Naive thymus-derived CD4-positive, alpha-beta T cell (primary cell): ENCODE measurements at regions not wholly inside any gene's neighbourhood (a gene's known extent, or its start where the extent isn't known, plus 50 kb on each side); places are given as distances from the start of the nearest gene placed in this dataset.

ENCODE experiments used
- ATAC-seq: fragments of 150-1000 bp; cut with Tn5 transposase; 2 replicates; pipeline ENCODE4 v1.10.0; 2021; ENCODE audit warnings: mild to moderate bottlenecking, moderate library complexity
- CTCF ChIA-PET: fragments of 350-600 bp; sonication (Branson Sonifier 250); formaldehyde crosslinking; loops from one replicate; lab custom pipeline; 2021; ENCODE audit warnings: antibody characterized with exemption; lab: Charles Lee
- POLR2A ChIA-PET: fragments of 350-600 bp; sonication (Branson Sonifier 250); formaldehyde crosslinking; loops from one replicate; lab custom pipeline; 2021; ENCODE audit warnings: antibody characterized with exemption, inconsistent platforms; lab: Charles Lee
- DNase-seq, 9 donors: peaks; one replicate each; pipeline versions ENCODE4 v3.0.0 to v3.0.0-alpha.2; 2020 to 2022; ENCODE audit warnings: mixed read lengths in 1 of 9
- H3K27ac ChIP-seq: one replicate; pipeline ENCODE4 v1.7.0; 2013; ENCODE audit warnings: mild to moderate bottlenecking, low read depth, low read length, moderate library complexity
- H3K27me3 ChIP-seq, 2 donors: one replicate each; pipeline ENCODE4 v1.7.0; 2013; ENCODE audit warnings: low read length in 2 of 2, mild to moderate bottlenecking in 2 of 2, moderate library complexity in 2 of 2; ENCODE audit not compliant: control insufficient read depth in 2 of 2, insufficient read depth in 2 of 2
- H3K36me3 ChIP-seq, 3 experiments: 1 replicate in 2 of 3; 2 replicates in 1 of 3; pipeline ENCODE4 v1.7.0; 2013; ENCODE audit warnings: low read length in 3 of 3, mild to moderate bottlenecking in 3 of 3, moderate library complexity in 1 of 3; ENCODE audit not compliant: insufficient read depth in 3 of 3, control insufficient read depth in 2 of 3
- H3K4me1 ChIP-seq, 2 donors: one replicate each; pipeline ENCODE4 v1.7.0; 2013; ENCODE audit warnings: low read length in 2 of 2, mild to moderate bottlenecking in 2 of 2, moderate library complexity in 1 of 2; ENCODE audit not compliant: control insufficient read depth in 2 of 2, insufficient read depth in 2 of 2
- H3K4me3 ChIP-seq: 2 replicates; pipeline ENCODE4 v1.7.0; 2013; ENCODE audit warnings: mild to moderate bottlenecking, low read length
- H3K9me3 ChIP-seq, 3 experiments: 1 replicate in 2 of 3; 2 replicates in 1 of 3; pipeline ENCODE4 v1.7.0; 2013; ENCODE audit warnings: low read length in 3 of 3; ENCODE audit not compliant: control insufficient read depth in 2 of 3
- H3K27ac Mint-ChIP-seq, 9 donors: one replicate each; pipeline ENCODE4 v1.8.0; 2020 to 2022; ENCODE audit warnings: mixed read lengths in 9 of 9, mild to moderate bottlenecking in 8 of 9, moderate library complexity in 5 of 9, inconsistent platforms in 2 of 9
- H3K27me3 Mint-ChIP-seq, 5 donors: one replicate each; pipeline ENCODE4 v1.8.0; 2021 to 2022; ENCODE audit warnings: mixed read lengths in 5 of 5, mild to moderate bottlenecking in 1 of 5
- H3K36me3 Mint-ChIP-seq, 5 donors: one replicate each; pipeline ENCODE4 v1.8.0; 2020 to 2022; ENCODE audit warnings: mixed read lengths in 5 of 5, mild to moderate bottlenecking in 3 of 5, inconsistent platforms in 1 of 5
- H3K4me1 Mint-ChIP-seq, 7 donors: one replicate each; pipeline ENCODE4 v1.8.0; 2020 to 2022; ENCODE audit warnings: mixed read lengths in 7 of 7, mild to moderate bottlenecking in 3 of 7, inconsistent platforms in 1 of 7
- H3K4me3 Mint-ChIP-seq, 10 donors: one replicate each; pipeline ENCODE4 v1.8.0; 2020 to 2022; ENCODE audit warnings: mild to moderate bottlenecking in 10 of 10, mixed read lengths in 10 of 10, moderate library complexity in 6 of 10, inconsistent platforms in 2 of 10
- H3K9me3 Mint-ChIP-seq, 11 donors: one replicate each; pipeline ENCODE4 v1.8.0; 2020 to 2022; ENCODE audit warnings: mixed read lengths in 11 of 11, mild to moderate bottlenecking in 4 of 11, inconsistent platforms in 1 of 11, moderate library complexity in 1 of 11
- intact Hi-C, 2 donors: fragments of 100-400 bp; cut with micrococcal nuclease; formaldehyde crosslinking; loops; one replicate each; pipeline ENCODE4 v1.15.1; 2023

DNA sequence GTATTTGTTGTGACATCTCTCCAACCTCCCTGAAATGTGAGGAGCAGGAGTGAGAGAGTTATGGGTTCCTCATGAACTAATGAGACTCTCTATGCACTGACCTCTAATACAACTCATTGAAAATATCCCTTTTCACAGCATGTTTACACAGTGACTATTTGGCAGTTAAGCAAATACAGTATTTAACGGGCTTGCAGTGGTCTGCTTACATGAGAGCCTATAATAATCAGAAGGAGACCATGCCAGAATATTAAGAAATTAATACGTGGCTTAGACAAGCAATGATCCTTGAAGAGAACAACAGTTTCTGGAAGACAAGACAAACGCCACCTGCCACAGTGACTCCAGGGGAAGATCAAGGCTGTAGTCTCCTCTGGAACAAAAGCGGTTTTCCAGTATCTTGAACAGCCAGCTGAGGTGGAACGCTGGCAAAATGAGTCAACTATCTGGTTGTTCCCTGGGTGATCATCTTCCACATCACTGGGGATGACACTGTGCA, 424.5 kb downstream of the DMAC1 start:
- Histone ChIP-seq H3K9me3 (no peaks in the 10 kb centered on the region), H3K27ac (no peak overlapping the region), H3K4me3 (no peak overlapping the region), H3K36me3 (no peaks in the 10 kb centered on the region), H3K27me3 (no peaks in the 10 kb centered on the region), H3K4me1 (no peaks in the 10 kb centered on the region)
- Mint-ChIP-seq H3K4me3 (no peak overlapping the region), H3K4me1 (no peaks in the 10 kb centered on the region), H3K9me3 (peaks cover 0 to 3% (median 0%) of the 10 kb centered on the region in 11 donors), H3K36me3 (no peaks in the 10 kb centered on the region), H3K27me3 (peaks cover 0 to 13% (median 2%) of the 10 kb centered on the region in 5 donors), H3K27ac (no peak overlapping the region)
- ChIA-PET POLR2A (no interaction called here), CTCF (no interaction called here)
- intact Hi-C loops: no loop called here
- DNase-seq: no peak
- ATAC-seq: no peak

DNA sequence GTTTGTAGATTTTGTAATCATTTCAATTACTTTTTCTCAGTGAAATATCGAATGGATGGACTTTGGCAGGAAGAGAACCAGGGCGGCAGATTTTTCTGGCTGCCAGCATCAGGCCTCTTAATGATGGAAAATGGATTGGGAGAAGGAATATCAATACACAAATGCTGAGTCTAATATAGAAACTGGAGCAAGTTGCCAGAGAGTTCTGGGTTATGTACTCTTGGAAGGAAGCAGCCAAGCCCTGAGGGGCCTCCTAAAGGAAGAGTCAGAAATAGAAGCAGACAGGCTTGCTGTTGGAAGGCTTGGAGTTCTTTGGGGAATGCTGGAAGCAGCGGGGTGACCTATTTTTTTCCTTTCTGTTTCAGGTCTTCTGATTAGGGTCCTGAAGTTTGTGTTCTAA, 428.6 kb downstream of the DMAC1 start:
- H3K4me3 Mint-ChIP-seq: no peak overlapping the region
- H3K9me3 ChIP-seq: no peaks in the 10 kb centered on the region
- H3K27me3 ChIP-seq: no peaks in the 10 kb centered on the region
- no peaks in the 10 kb centered on the region for H3K36me3 Mint-ChIP-seq
- H3K36me3 ChIP-seq: no peaks in the 10 kb centered on the region
- no peaks in the 10 kb centered on the region for H3K9me3 Mint-ChIP-seq
- CTCF ChIA-PET: no interaction called here
- ATAC-seq (no peak), DNase-seq (no peak)
- H3K27me3 Mint-ChIP-seq: peaks cover 0 to 3% (median 0%) of the 10 kb centered on the region in 5 donors
- H3K4me1 ChIP-seq: no peaks in the 10 kb centered on the region
- intact Hi-C loops: no loop called here
- no peak overlapping the region for H3K27ac Mint-ChIP-seq
- H3K4me1 Mint-ChIP-seq: no peaks in the 10 kb centered on the region
- no peak overlapping the region for H3K4me3 ChIP-seq
- POLR2A ChIA-PET: no interaction called here
- no peak overlapping the region for H3K27ac ChIP-seq

DNA sequence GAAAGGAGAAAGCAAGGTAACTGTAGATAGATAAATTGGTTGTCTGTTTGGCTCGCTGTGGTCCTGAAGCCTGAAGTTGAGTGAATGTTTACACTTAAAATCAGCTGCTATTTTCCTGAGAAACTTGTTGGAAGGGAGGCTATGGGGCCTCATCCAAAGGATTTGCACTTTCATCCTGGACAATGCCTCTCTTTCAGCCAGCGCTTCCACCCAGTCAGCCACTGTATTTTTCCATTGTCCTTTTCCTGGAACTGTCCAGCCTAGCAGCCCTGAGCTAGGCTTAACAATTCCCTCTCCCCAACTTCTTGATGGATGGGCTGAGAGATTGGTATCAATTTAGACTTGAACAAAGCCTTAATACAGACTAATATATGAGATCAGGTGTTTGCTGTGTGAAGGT, 429.2 kb downstream of the DMAC1 start:
- H3K4me3 Mint-ChIP-seq: no peak overlapping the region
- H3K27ac Mint-ChIP-seq: no peak overlapping the region
- Histone ChIP-seq H3K27ac (no peak overlapping the region), H3K27me3 (no peaks in the 10 kb centered on the region), H3K9me3 (no peaks in the 10 kb centered on the region), H3K36me3 (no peaks in the 10 kb centered on the region), H3K4me1 (no peaks in the 10 kb centered on the region), H3K4me3 (no peak overlapping the region)
- ATAC-seq (no peak), DNase-seq (no peak)
- POLR2A ChIA-PET: no interaction called here
- H3K36me3 Mint-ChIP-seq: no peaks in the 10 kb centered on the region
- H3K27me3 Mint-ChIP-seq: peaks cover 0 to 3% (median 0%) of the 10 kb centered on the region in 5 donors
- no peaks in the 10 kb centered on the region for H3K9me3 Mint-ChIP-seq
- CTCF ChIA-PET: no interaction called here
- intact Hi-C loops: no loop called here
- H3K4me1 Mint-ChIP-seq: no peaks in the 10 kb centered on the region

DNA sequence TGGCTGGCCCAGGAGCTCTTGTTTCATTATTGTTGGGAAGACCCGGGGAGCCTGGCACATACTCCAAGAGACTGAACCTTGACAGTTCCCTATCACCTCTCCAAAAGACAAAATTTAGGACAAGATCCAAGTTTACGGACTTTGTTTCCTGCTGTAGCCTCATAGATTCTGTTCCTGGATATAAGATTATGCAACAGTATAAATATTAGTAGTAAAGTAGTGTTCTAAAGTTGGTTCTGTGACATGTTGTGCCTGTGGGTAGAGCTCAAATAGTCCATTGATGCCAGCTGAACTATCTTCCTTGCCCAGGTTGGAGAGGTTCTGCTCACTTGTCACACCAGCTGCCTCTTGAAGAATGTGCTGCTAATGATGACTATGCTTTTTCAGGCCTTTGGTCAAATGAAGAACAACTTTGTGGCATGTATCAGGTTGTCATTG, 430.2 kb downstream of the DMAC1 start:
- CTCF ChIA-PET: no interaction called here
- H3K4me3 ChIP-seq: no peak overlapping the region
- ATAC-seq (no peak), DNase-seq (no peak)
- H3K27ac ChIP-seq: no peak overlapping the region
- no peaks in the 10 kb centered on the region for H3K36me3 Mint-ChIP-seq
- POLR2A ChIA-PET: no interaction called here
- H3K4me1 ChIP-seq: no peaks in the 10 kb centered on the region
- H3K27me3 ChIP-seq: no peaks in the 10 kb centered on the region
- H3K27me3 Mint-ChIP-seq: no peaks in the 10 kb centered on the region
- H3K9me3 ChIP-seq: no peaks in the 10 kb centered on the region
- H3K27ac Mint-ChIP-seq: no peak overlapping the region
- no peaks in the 10 kb centered on the region for H3K9me3 Mint-ChIP-seq
- intact Hi-C loops: no loop called here
- H3K4me3 Mint-ChIP-seq: no peak overlapping the region
- H3K36me3 ChIP-seq: no peaks in the 10 kb centered on the region
- no peaks in the 10 kb centered on the region for H3K4me1 Mint-ChIP-seq

DNA sequence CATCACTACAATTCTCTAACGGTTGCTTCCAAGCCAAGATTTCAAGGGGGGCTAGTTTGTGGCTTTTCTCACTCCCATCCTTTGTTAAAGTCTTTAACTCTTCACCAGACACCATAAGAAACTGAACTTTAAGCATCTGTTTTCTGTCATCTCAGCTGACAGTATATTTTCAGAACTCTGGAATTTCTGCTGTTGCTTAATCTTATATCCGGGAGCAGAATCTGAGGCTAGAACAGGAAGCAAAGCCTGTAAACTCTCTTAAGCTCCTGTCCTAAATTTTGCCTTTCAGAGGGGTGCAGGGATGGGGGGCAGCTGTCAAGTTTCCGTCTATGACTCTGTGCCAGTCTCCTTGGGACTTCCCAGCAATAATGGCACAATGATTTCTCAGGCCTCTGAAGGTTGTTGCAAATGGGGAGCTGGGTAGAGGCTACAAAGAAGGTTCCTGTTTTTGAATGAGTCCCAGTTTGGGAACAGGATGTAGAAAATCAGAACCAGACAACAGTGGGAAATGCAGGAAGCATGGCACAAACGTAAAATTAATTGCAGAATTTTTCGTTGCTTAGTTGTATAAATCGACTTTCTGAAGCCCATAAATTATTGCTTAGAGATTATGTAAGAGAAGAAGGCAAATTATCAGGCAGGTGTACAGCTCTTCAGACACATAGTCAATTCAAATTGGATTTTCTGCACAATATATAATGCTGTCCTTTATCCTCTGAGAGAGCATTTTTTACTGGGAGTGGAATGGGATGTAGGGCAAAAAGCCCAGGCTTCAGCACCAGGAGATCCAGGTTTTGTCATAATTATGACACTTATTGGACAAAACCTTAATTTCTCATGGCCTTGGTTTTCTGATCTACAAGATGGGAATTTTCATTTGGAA, 430.9 kb downstream of the DMAC1 start:
- CTCF ChIA-PET: interaction anchor here (0.6 kb wide), 1 partner anchor 312 kb away, joined by 4 read pairs; no protein-coding TSS in a partner anchor

DNA sequence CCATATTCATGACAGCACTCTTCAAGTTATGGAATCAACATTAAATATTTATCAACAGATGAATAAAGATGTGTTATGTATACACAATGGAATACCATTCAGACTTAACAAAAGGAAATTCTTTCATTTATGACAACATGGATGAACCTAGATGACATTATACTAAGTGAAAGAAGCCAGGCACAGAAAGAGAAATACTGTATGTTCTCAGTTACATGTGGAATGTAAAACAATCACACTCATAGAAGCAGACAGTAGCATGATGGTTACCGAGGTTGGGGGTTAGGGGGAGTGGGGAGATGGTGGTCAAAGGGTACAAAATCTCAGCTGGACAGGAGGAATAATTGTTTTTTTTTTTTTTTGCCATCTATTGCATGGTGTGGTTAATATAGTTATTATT, 431.9 kb downstream of the DMAC1 start:
- DNase-seq: no peak
- CTCF ChIA-PET: interaction anchor here (0.6 kb wide), 1 partner anchor 311 kb away, joined by 4 read pairs; no protein-coding TSS in a partner anchor

More for the DNA sequence above, 430.9 kb downstream of the DMAC1 start:
- Histone ChIP-seq H3K27me3 (no peaks in the 10 kb centered on the region), H3K36me3 (no peaks in the 10 kb centered on the region), H3K4me3 (no peak overlapping the region), H3K4me1 (no peaks in the 10 kb centered on the region), H3K9me3 (no peaks in the 10 kb centered on the region), H3K27ac (no peak overlapping the region)
- no peak overlapping the region for H3K27ac Mint-ChIP-seq
- DNase-seq: no peak
- H3K27me3 Mint-ChIP-seq: no peaks in the 10 kb centered on the region
- intact Hi-C loops: no loop called here
- POLR2A ChIA-PET: no interaction called here
- H3K4me1 Mint-ChIP-seq: no peaks in the 10 kb centered on the region
- H3K36me3 Mint-ChIP-seq: no peaks in the 10 kb centered on the region
- H3K9me3 Mint-ChIP-seq: no peaks in the 10 kb centered on the region
- no peak for ATAC-seq
- no peak overlapping the region for H3K4me3 Mint-ChIP-seq

DNA sequence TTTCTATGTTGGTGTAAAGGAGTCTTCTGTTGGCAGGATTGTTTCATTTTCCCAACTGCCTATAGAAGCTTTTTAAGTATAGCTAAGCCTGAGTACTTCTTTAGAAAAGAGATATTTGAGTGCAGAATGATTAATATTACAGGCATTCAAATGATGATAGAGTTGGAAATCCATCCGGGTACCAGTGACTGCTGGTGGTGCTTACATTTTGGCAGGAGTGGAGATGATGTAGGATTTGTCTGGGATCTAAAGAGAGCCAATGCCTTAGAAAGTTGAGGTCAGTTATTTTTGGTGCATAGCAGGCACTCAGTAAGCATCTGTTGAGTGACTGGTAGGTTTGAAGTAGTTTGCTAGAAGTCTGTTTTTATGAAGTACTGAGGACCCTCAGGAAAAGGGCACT, 433.5 kb downstream of the DMAC1 start:
- POLR2A ChIA-PET: no interaction called here
- H3K4me1 Mint-ChIP-seq: no peaks in the 10 kb centered on the region

More for the DNA sequence above, 431.9 kb downstream of the DMAC1 start:
- H3K4me3 Mint-ChIP-seq: no peak overlapping the region
- no peaks in the 10 kb centered on the region for H3K4me1 ChIP-seq
- no peaks in the 10 kb centered on the region for H3K27me3 ChIP-seq
- POLR2A ChIA-PET: no interaction called here
- no peak overlapping the region for H3K27ac ChIP-seq
- H3K27me3 Mint-ChIP-seq: no peaks in the 10 kb centered on the region
- H3K36me3 Mint-ChIP-seq: no peaks in the 10 kb centered on the region
- H3K9me3 ChIP-seq: no peaks in the 10 kb centered on the region
- H3K4me3 ChIP-seq: no peak overlapping the region
- intact Hi-C loops: no loop called here
- H3K36me3 ChIP-seq: no peaks in the 10 kb centered on the region
- no peaks in the 10 kb centered on the region for H3K9me3 Mint-ChIP-seq
- H3K27ac Mint-ChIP-seq: no peak overlapping the region
- H3K4me1 Mint-ChIP-seq: no peaks in the 10 kb centered on the region
- no peak for ATAC-seq

More for the DNA sequence above, 433.5 kb downstream of the DMAC1 start:
- no peaks in the 10 kb centered on the region for H3K36me3 ChIP-seq
- DNase-seq (no peak), ATAC-seq (no peak)
- intact Hi-C loops: no loop called here
- no peak overlapping the region for H3K4me3 ChIP-seq
- Mint-ChIP-seq H3K36me3 (no peaks in the 10 kb centered on the region), H3K27ac (no peak overlapping the region), H3K4me3 (no peak overlapping the region), H3K9me3 (peaks cover 0 to 1% (median 0%) of the 10 kb centered on the region in 11 donors), H3K27me3 (peaks cover 0 to 6% (median 0%) of the 10 kb centered on the region in 5 donors)
- H3K27ac ChIP-seq: no peak overlapping the region
- H3K4me1 ChIP-seq: no peaks in the 10 kb centered on the region
- no peaks in the 10 kb centered on the region for H3K27me3 ChIP-seq
- no peaks in the 10 kb centered on the region for H3K9me3 ChIP-seq
- CTCF ChIA-PET: no interaction called here
